ENCODE measurements at regions not wholly inside any gene's neighbourhood (a gene's known extent, or its start where the extent isn't known, plus 50 kb on each side); places are given as distances from the start of the nearest gene placed in this dataset.
"Not testable (repeated sequence)": the region's sequence is repeated elsewhere in the genome, so short reads cannot be mapped to it uniquely, and the experiment has no call there.

DNA sequence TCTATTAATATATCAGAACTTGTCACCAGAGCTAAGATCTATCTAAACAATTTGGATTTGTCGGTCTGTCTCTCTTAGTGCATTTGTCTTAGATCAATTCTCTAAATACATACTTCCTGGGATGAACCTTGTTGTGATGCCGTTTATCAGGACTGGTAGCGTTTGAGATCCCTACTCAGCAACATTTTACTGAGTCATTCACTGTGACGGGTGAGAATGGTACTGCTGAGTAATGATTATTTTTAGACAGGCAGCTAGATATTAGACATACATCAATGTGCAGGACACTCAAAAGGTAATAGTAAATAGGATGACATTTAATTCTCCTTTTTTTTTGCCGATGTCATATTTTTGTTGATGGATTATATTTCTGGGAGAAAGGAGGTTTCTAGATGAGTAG lies 209.0 kb downstream of the CSNK1G3 start:
- in situ Hi-C loops (cut with HindIII; ENCODE audit: low pct_unique_long_range_greater_than_20kb, low sequenced_read_pairs), result no loop called here
- no peak for DNase-seq (ENCODE audit: low read depth in 1 of 2, low spot score in 1 of 2)
- no peak for TF ChIP-seq JUND (IDR thresholded peaks at IDR 0.05; ENCODE audit: low read depth)

DNA sequence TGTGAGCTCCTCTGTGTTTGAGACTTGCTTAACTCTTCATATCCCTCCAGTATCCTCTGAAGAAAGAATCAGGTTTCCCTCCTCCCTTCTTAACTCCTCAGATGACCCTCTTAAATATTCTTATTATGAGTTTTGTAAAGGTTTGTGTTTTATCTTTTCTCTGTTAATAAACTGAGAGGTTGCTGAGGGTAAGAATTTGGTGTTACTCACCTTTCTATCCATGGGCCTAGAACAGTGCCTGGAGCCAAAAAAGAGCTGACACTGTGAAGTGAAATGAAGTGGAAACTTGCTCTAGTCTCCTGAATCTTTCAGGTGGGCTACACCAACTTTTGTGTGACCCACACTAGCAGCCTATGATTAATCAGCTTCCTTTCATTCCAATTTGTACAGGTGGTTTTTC lies 208.4 kb downstream of the CSNK1G3 start:
- no peak for TF ChIP-seq JUND (IDR thresholded peaks at IDR 0.05; ENCODE audit: low read depth)
- in situ Hi-C loops (cut with HindIII; ENCODE audit: low pct_unique_long_range_greater_than_20kb, low sequenced_read_pairs), result no loop called here
- DNase-seq (ENCODE audit: low read depth in 1 of 2, low spot score in 1 of 2), result no peak

GRCh38 chr5:123719004-123719403 lies 207.0 kb downstream of the CSNK1G3 start:
- in situ Hi-C loops (cut with HindIII; ENCODE audit: low pct_unique_long_range_greater_than_20kb, low sequenced_read_pairs), result no loop called here
- TF ChIP-seq JUND (IDR thresholded peaks at IDR 0.05; ENCODE audit: low read depth), result no peak

GRCh38 chr5:123718238-123718637 lies 206.3 kb downstream of the CSNK1G3 start:
- in situ Hi-C loops (cut with HindIII; ENCODE audit: low pct_unique_long_range_greater_than_20kb, low sequenced_read_pairs), result no loop called here
- TF ChIP-seq JUND (IDR thresholded peaks at IDR 0.05; ENCODE audit: low read depth), result no peak
- no peak for DNase-seq (ENCODE audit: low read depth in 1 of 2, low spot score in 1 of 2)

More at GRCh38 chr5:123719004-123719403, 207.0 kb downstream of the CSNK1G3 start:
- DNase-seq (ENCODE audit: low read depth in 1 of 2, low spot score in 1 of 2), result no peak

DNA sequence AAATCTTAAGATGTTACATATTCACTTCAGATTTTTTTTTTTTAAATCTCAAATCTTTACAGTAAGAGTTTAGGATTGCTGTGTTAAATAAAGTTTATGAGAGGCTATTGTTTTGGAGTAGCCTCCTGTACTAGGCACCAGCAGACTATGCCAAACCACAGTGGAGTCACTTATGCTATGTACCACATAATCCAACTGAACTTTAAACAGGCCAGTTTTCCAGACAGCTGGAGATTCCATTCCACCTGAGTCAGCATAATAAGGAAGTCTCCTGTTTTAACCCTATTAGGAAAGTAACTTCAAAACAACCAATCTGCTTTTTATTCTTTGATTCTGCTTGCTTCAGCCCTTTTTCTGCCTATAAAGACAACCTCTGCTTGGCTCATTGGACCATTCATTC lies 205.2 kb downstream of the CSNK1G3 start:
- in situ Hi-C loops (cut with HindIII; ENCODE audit: low pct_unique_long_range_greater_than_20kb, low sequenced_read_pairs), result no loop called here
- peak in 1 of 2 experiments; percentile 13 for DNase-seq (ENCODE audit: low read depth in 1 of 2, low spot score in 1 of 2)
- no peak for TF ChIP-seq JUND (IDR thresholded peaks at IDR 0.05; ENCODE audit: low read depth)

DNA sequence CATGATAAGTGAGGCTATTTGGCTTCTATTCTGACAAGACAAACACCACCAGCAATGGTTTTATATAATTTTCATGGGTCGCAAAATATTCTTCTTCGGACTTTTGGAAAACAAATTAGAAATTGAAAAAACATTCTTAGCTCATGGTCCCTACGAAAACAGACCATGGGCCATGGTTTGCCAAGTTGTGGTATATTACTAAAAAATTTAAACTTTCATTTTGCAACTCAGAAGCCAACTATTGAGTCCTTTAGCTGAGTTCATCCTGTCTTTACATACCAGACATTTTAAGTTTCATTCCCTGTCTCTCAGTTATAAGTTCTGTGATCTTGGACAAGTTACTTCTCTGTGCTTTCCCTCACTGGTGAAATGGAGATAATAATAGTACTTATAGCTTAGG lies 198.1 kb downstream of the CSNK1G3 start:
- TF ChIP-seq JUND (IDR thresholded peaks at IDR 0.05; ENCODE audit: low read depth), result no peak
- in situ Hi-C loops (cut with HindIII; ENCODE audit: low pct_unique_long_range_greater_than_20kb, low sequenced_read_pairs), result no loop called here
- no peak for DNase-seq (ENCODE audit: low read depth in 1 of 2, low spot score in 1 of 2)

DNA sequence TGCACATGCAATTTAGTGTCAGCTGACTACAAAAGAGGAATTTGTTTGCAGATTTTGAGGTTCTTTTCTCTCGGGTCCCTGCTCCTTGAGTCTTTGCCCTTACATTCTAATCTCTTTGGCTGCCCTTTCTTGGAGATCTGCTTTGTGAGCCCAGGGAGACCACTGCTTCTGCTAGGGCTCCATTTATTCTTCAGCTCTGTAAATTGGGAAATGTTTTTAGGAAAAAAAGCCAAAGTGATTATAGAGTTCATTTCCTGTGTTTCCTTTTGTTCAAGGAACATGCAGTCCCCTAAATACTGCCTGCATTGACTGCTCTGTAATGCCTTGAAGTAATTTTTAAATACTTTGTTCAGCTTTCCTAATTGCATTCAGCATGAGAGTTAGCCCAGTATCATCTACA lies 197.4 kb downstream of the CSNK1G3 start:
- DNase-seq (ENCODE audit: low read depth in 1 of 2, low spot score in 1 of 2), result no peak
- no peak for TF ChIP-seq JUND (IDR thresholded peaks at IDR 0.05; ENCODE audit: low read depth)
- in situ Hi-C loops (cut with HindIII; ENCODE audit: low pct_unique_long_range_greater_than_20kb, low sequenced_read_pairs), result no loop called here

DNA sequence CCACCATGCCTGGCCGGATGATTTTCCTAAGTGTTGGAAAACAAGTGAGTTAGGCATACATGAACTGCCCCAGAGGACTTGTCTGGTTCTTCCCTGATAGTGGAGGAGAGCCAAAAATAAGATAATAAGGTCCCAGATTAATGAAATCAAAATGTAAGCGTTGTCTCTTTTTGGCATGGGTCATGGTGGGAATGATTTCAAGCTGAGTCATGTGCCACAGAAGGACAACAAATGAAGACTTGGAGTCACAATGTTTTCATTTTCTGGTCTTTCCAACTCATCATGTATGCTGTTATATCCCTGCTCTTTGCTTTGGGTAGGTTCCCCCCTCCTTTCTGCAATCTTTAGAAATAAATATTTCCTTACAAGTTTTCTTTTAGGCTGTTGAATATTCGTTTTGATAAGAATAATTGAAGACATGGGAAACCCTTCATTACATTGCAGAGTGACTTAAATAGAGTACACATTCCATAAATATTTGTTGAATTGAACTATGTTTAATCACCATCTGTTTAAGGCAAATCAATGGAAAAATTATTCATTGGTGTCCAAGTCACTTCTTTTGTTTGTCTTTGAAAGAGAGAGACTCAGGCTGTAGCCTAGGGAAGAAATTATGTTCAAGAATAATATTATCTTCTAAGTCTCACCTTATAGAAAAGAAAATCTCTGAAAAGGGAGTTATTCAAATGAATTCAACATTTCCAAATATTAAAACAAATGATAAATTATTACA lies 196.3 kb downstream of the CSNK1G3 start:
- no peak for TF ChIP-seq JUND (IDR thresholded peaks at IDR 0.05; ENCODE audit: low read depth)
- no peak for DNase-seq (ENCODE audit: low read depth in 1 of 2, low spot score in 1 of 2)
- in situ Hi-C loops (cut with HindIII; ENCODE audit: low pct_unique_long_range_greater_than_20kb, low sequenced_read_pairs), result no loop called here

DNA sequence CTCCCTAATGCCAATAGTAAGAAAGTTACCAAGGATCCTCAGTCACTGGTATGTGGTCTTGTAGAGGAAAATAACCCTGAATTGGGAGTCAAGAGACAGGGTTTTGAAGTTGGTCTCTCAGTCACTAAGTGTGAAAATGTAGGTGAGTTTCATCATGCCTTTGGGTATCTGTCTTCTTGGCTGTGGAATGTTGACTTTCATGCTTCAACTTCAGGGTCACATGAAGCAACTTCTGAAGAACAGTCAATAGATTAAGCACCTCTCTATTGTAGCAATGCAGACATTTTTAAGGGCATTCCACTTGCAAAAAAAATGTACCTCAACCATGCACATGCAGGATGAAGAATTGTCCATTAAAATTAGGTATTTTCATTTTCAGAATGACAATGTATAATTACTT lies 194.6 kb downstream of the CSNK1G3 start:
- DNase-seq (ENCODE audit: low read depth in 1 of 2, low spot score in 1 of 2), result no peak
- in situ Hi-C loops (cut with HindIII; ENCODE audit: low pct_unique_long_range_greater_than_20kb, low sequenced_read_pairs), result no loop called here
- no peak for TF ChIP-seq JUND (IDR thresholded peaks at IDR 0.05; ENCODE audit: low read depth)

DNA sequence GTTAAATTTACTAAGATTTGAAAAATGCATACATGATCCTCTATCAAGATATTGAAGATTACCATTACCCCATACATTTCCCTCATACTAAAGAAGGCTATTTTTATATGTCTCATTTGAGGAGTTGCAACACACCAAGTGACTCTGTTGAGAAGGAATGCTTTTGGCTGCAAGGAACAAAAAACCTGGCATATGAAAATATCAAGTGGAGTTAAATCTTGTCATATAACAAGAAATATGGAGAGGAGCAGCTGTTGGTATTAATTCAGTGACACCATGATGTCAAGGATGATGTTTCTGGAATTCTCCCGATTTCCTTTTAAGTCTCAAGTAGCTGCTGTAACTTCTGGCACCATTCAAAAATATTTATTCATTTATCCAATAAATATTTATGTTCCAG lies 193.8 kb downstream of the CSNK1G3 start:
- no peak for TF ChIP-seq JUND (IDR thresholded peaks at IDR 0.05; ENCODE audit: low read depth)
- no peak for DNase-seq (ENCODE audit: low read depth in 1 of 2, low spot score in 1 of 2)
- in situ Hi-C loops (cut with HindIII; ENCODE audit: low pct_unique_long_range_greater_than_20kb, low sequenced_read_pairs), result no loop called here

DNA sequence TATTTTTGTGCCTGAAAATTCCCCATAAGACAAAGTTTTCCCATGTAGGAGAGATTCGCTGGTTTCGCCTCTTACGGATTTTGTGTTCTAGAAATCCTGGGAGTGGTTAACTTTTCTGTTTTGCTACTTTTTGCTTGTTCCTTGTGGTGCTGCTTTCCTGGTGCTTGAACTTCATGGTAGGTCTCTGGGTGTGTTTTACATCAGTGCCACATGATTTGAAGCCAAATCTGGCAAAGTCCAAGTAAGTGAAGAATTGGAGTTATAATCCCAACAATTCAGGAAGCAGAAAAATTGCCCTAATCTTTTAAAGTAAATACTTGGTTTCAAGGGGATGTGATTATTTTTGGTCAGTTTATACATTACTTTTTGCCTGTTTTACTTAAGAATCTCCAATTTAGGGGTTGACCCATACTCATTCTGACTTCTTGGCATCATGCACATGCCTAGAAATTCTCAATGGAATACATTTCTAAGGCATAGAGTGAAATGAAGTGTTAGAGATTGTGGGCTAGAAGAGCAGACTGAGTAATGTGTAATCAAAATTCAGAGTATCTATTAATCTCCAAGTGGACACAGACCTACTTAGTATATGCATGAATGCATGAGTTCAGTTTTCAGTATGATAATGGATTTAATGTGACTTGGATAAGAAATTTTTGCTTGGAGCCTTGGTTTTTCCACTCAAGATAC lies 189.7 kb downstream of the CSNK1G3 start:
- in situ Hi-C loops (cut with HindIII; ENCODE audit: low pct_unique_long_range_greater_than_20kb, low sequenced_read_pairs), result no loop called here
- TF ChIP-seq JUND (IDR thresholded peaks at IDR 0.05; ENCODE audit: low read depth), result no peak
- no peak for DNase-seq (ENCODE audit: low read depth in 1 of 2, low spot score in 1 of 2)

- in situ Hi-C loops (cut with HindIII; ENCODE audit: low pct_unique_long_range_greater_than_20kb, low sequenced_read_pairs), result no loop called here
- peak in 1 of 2 experiments; percentile 41 for DNase-seq (ENCODE audit: low read depth in 1 of 2, low spot score in 1 of 2)
- no peak for TF ChIP-seq JUND (IDR thresholded peaks at IDR 0.05; ENCODE audit: low read depth)
Measured at GRCh38 chr5:123700624-123701287, 188.8 kb downstream of the CSNK1G3 start.

GRCh38 chr5:123699571-123699970 lies 187.6 kb downstream of the CSNK1G3 start:
- in situ Hi-C loops (cut with HindIII; ENCODE audit: low pct_unique_long_range_greater_than_20kb, low sequenced_read_pairs), result no loop called here
- TF ChIP-seq JUND (IDR thresholded peaks at IDR 0.05; ENCODE audit: low read depth), result no peak

DNA sequence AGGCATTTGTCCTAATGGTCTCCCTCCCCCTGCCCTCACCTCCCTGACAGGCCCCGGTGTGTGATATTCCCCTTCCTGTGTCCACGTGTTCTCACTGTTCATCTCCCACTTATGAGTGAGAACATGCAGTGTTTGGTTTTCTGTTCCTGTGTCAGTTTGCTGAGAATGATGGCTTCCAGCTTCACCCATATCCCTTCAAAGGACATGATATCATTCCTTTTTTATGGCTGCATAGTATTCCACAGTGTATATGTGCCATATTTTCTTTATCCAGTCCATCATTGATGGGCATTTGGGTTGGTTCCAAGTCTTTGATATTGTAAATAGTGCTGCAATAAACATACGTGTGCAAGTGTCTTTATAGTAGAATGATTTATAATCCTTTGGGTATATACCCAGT lies 187.0 kb downstream of the CSNK1G3 start:
- DNase-seq (ENCODE audit: low read depth in 1 of 2, low spot score in 1 of 2); in situ Hi-C loops (cut with HindIII; ENCODE audit: low pct_unique_long_range_greater_than_20kb, low sequenced_read_pairs): not testable (repeated sequence)

More at GRCh38 chr5:123699571-123699970, 187.6 kb downstream of the CSNK1G3 start:
- no peak for DNase-seq (ENCODE audit: low read depth in 1 of 2, low spot score in 1 of 2)

All from T47D (cell line).